Frontal cortex (tissue), 3 donors: ENCODE measurements at regions not wholly inside any gene's neighbourhood (a gene's known extent, or its start where the extent isn't known, plus 50 kb on each side); places are given as distances from the start of the nearest gene placed in this dataset.

Source experiments
- DNase-seq, 2 donors: peaks; one replicate each; pipeline ENCODE4 v3.0.0; 2012; ENCODE audit warnings: low spot score in 2 of 2
- FAIRE-seq: peaks from 2 replicates; lab custom pipeline; 2012; peaks lifted over from hg19 to GRCh38; lab: Jason Lieb, UNC
- donor health status: control.
- donor health status: control.
- donor health status: control.

- FAIRE-seq (no peak), DNase-seq (no peak)
Measured at GRCh38 chr9:82637368-82637767, 425.6 kb downstream of the RASEF start.

- FAIRE-seq (no peak), DNase-seq (peak in 1 of 2 donors; percentile 17)
Measured at GRCh38 chr9:82645600-82645999, 417.3 kb downstream of the RASEF start.

GRCh38 chr9:82650368-82650767 is 412.6 kb downstream of the RASEF start:
- no peak for FAIRE-seq

GRCh38 chr9:82651474-82651873 is 411.5 kb downstream of the RASEF start:
- DNase-seq (no peak), FAIRE-seq (no peak)

More at GRCh38 chr9:82650368-82650767, 412.6 kb downstream of the RASEF start:
- DNase-seq, result no peak

GRCh38 chr9:82665324-82665723 is 397.6 kb downstream of the RASEF start:
- FAIRE-seq (no peak), DNase-seq (no peak)

- DNase-seq (no peak), FAIRE-seq (no peak)
Measured at GRCh38 chr9:82668689-82669199, 394.2 kb downstream of the RASEF start.

- FAIRE-seq, result no peak
- no peak for DNase-seq
Measured at GRCh38 chr9:82670000-82670399, 392.9 kb downstream of the RASEF start.

- FAIRE-seq, result no peak
Measured at GRCh38 chr9:82670726-82671125, 392.2 kb downstream of the RASEF start.

GRCh38 chr9:82673201-82673600 is 389.7 kb downstream of the RASEF start:
- FAIRE-seq (no peak), DNase-seq (no peak)

More at GRCh38 chr9:82670726-82671125, 392.2 kb downstream of the RASEF start:
- no peak for DNase-seq

GRCh38 chr9:82673919-82674318 is 389.0 kb downstream of the RASEF start:
- FAIRE-seq (no peak), DNase-seq (no peak)

GRCh38 chr9:82675102-82675501 is 387.8 kb downstream of the RASEF start:
- no peak for FAIRE-seq
- DNase-seq, result no peak

- DNase-seq, result no peak
- FAIRE-seq, result no peak
Measured at GRCh38 chr9:82675605-82676004, 387.3 kb downstream of the RASEF start.

GRCh38 chr9:82677086-82677485 is 385.9 kb downstream of the RASEF start:
- no peak for DNase-seq
- no peak for FAIRE-seq

GRCh38 chr9:82679472-82679871 is 383.5 kb downstream of the RASEF start:
- DNase-seq (no peak), FAIRE-seq (no peak)

GRCh38 chr9:82680179-82680935 is 382.6 kb downstream of the RASEF start:
- DNase-seq, result no peak
- no peak for FAIRE-seq

- FAIRE-seq (no peak), DNase-seq (no peak)
Measured at GRCh38 chr9:82681809-82682208, 381.1 kb downstream of the RASEF start.

GRCh38 chr9:82682431-82682830 is 380.5 kb downstream of the RASEF start:
- DNase-seq, result no peak
- no peak for FAIRE-seq

GRCh38 chr9:82695704-82696103 is 367.2 kb downstream of the RASEF start:
- FAIRE-seq (no peak), DNase-seq (no peak)

GRCh38 chr9:82706786-82707185 is 356.2 kb downstream of the RASEF start:
- DNase-seq (no peak), FAIRE-seq (no peak)

- no peak for DNase-seq
- no peak for FAIRE-seq
Measured at GRCh38 chr9:82716821-82717220, 346.1 kb downstream of the RASEF start.

GRCh38 chr9:82720515-82720914 is 342.4 kb downstream of the RASEF start:
- FAIRE-seq (no peak), DNase-seq (no peak)

- DNase-seq (no peak), FAIRE-seq (no peak)
Measured at GRCh38 chr9:82721593-82721992, 341.3 kb downstream of the RASEF start.
